ENCODE measurements at regions not wholly inside any gene's neighbourhood (a gene's known extent, or its start where the extent isn't known, plus 50 kb on each side); places are given as distances from the start of the nearest gene placed in this dataset.

DNA sequence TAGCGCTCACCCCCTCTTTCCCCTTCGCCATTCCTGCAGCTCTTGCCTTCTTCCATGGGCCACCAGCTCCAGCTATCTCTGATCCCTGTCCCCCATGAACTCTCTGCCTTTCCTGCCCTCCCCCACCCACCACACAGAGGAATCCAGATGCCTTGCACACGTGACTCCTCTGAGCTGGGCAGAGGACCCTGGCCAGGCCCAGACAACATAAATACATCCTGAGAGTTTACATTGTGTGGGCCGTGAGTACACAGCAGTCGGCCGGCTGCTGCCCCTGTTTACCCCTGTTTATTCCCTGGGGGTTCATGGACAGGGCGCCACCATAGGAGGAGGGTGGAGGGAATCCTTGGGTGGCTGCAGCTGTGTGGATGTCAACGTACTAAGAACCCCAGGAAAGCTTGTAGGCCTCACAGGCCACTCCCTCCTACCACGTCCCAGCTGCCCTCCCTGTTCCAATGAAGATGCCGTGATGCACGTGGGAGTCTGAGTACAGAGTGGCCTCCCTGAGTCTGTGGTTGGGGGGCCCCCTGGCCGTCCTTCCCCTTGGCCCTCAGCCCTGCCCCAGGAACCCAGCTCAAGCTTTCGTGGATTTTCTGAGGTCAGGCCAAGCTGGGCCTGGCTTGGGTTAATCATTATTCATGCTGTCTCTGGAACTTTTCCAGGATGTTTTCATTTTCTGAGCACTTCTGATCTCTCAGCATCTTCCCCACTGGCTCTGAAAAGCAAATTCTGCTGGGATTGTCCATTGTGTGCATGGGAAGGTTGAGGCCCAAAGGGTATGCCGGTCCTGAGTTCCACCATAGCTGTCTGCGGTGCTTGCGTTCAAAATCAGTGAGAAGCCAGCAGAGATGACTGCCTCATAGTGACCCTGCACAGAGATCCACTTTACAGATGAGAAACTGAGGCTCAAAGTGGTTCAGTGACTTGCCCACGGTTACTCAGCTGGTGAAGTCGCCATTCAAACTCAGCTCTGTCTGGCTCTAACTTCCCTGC, 136.3 kb downstream of the MRPL14 start:
- H3K36me3 ChIP-seq (ENCODE audit: control insufficient read depth in 3 of 3, insufficient read depth in 3 of 3, low read length in 3 of 3), result no peaks in the 10 kb centered on the region
- H3K9me3 ChIP-seq (ENCODE audit: control insufficient read depth in 3 of 3, low read length in 3 of 3), result no peaks in the 10 kb centered on the region
- H3K9ac ChIP-seq (ENCODE audit: low read depth in 1 of 3, low read length in 3 of 3), result peak overlapping the region; percentile 64 to 96 (median 86)
- peak overlapping the region in 1 of 3 donors; percentile 63 for H3K4me3 ChIP-seq (ENCODE audit: low read length in 3 of 3)
- peaks cover 0 to 3% (median 0%) of the 10 kb centered on the region in 3 donors for H3K27me3 ChIP-seq (ENCODE audit: control insufficient read depth in 3 of 3, insufficient read depth in 3 of 3, low read length in 3 of 3)
- H3K4me1 ChIP-seq (ENCODE audit: control insufficient read depth in 3 of 3, insufficient read depth in 3 of 3, low read length in 3 of 3), result peaks cover 57 to 89% (median 75%) of the 10 kb centered on the region in 3 donors
- H3K27ac ChIP-seq (ENCODE audit: low read depth, low read length), result peak overlapping the region; percentile 98

GRCh38 chr6:43990275-43990626, 137.0 kb downstream of the MRPL14 start:
- H3K4me1 ChIP-seq (ENCODE audit: control insufficient read depth in 3 of 3, insufficient read depth in 3 of 3, low read length in 3 of 3), result peaks cover 57 to 89% (median 75%) of the 10 kb centered on the region in 3 donors
- H3K36me3 ChIP-seq (ENCODE audit: control insufficient read depth in 3 of 3, insufficient read depth in 3 of 3, low read length in 3 of 3), result no peaks in the 10 kb centered on the region
- H3K9me3 ChIP-seq (ENCODE audit: control insufficient read depth in 3 of 3, low read length in 3 of 3), result no peaks in the 10 kb centered on the region
- H3K27ac ChIP-seq (ENCODE audit: low read depth, low read length), result peak overlapping the region; percentile 98
- peak overlapping the region in 1 of 3 donors; percentile 63 for H3K4me3 ChIP-seq (ENCODE audit: low read length in 3 of 3)
- peaks cover 0 to 3% (median 0%) of the 10 kb centered on the region in 3 donors for H3K27me3 ChIP-seq (ENCODE audit: control insufficient read depth in 3 of 3, insufficient read depth in 3 of 3, low read length in 3 of 3)
- peak overlapping the region; percentile 70 to 96 (median 86) for H3K9ac ChIP-seq (ENCODE audit: low read depth in 1 of 3, low read length in 3 of 3)

DNA sequence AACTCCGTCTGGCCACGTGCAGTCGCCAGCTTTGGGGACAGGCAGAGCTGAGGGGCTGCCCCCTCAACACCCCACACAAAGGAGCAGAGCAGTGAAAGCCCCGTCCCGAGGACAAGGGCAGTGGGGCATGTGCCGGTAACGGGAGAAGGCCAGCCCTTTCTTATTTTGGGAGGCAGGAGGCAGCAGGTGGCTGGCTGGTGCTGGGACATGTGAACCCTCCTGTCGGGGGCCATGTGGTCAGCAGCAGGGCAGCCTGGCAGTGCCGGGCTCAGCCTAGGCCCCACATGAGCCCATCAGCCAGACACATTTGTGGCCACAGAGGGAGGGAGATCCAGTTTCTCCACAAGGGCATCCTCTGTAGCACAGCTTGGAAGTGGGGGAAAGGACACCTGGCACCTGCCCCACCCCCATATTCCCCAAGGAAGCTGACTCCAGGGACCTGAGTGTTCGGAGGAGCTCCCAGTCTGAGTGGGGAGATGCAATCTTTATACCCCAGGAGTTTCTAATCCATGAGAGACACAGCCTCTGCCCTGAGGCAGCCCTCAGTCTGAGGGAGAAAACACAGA, 137.6 kb downstream of the MRPL14 start:
- H3K4me1 ChIP-seq (ENCODE audit: control insufficient read depth in 3 of 3, insufficient read depth in 3 of 3, low read length in 3 of 3), result peaks cover 57 to 83% (median 74%) of the 10 kb centered on the region in 3 donors
- H3K27ac ChIP-seq (ENCODE audit: low read depth, low read length), result peak overlapping the region; percentile 98
- peak overlapping the region in 1 of 3 donors; percentile 56 for H3K4me3 ChIP-seq (ENCODE audit: low read length in 3 of 3)
- peaks cover 0 to 3% (median 0%) of the 10 kb centered on the region in 3 donors for H3K27me3 ChIP-seq (ENCODE audit: control insufficient read depth in 3 of 3, insufficient read depth in 3 of 3, low read length in 3 of 3)
- H3K9me3 ChIP-seq (ENCODE audit: control insufficient read depth in 3 of 3, low read length in 3 of 3), result no peaks in the 10 kb centered on the region
- H3K36me3 ChIP-seq (ENCODE audit: control insufficient read depth in 3 of 3, insufficient read depth in 3 of 3, low read length in 3 of 3), result no peaks in the 10 kb centered on the region
- peak overlapping the region; percentile 70 to 96 (median 88) for H3K9ac ChIP-seq (ENCODE audit: low read depth in 1 of 3, low read length in 3 of 3)

DNA sequence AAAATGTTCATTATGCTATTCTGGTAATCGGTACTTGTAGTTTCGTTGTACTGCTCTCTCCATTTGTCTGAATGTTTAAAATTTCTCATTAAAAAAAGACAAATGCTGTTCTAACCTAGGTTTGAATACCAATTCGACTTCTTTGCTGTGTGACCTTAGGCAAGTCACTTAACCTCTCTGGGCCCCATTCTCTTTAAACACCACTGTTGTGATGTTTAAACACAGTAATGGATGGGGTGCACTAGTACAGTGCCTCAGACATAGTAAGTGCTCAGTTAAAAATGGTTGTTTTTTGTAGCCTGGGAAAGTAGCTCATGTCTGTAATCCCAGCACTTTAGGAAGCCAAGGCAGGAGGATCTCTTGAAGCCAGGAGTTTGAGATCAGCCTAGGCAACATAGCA, 138.5 kb downstream of the MRPL14 start:
- H3K4me1 ChIP-seq (ENCODE audit: control insufficient read depth in 3 of 3, insufficient read depth in 3 of 3, low read length in 3 of 3), result peaks cover 49 to 74% (median 66%) of the 10 kb centered on the region in 3 donors
- H3K4me3 ChIP-seq (ENCODE audit: low read length in 3 of 3), result no peak overlapping the region
- no peaks in the 10 kb centered on the region for H3K36me3 ChIP-seq (ENCODE audit: control insufficient read depth in 3 of 3, insufficient read depth in 3 of 3, low read length in 3 of 3)
- H3K27me3 ChIP-seq (ENCODE audit: control insufficient read depth in 3 of 3, insufficient read depth in 3 of 3, low read length in 3 of 3), result peaks cover 0 to 3% (median 0%) of the 10 kb centered on the region in 3 donors
- peak overlapping the region; percentile 70 to 96 (median 88) for H3K9ac ChIP-seq (ENCODE audit: low read depth in 1 of 3, low read length in 3 of 3)
- H3K9me3 ChIP-seq (ENCODE audit: control insufficient read depth in 3 of 3, low read length in 3 of 3), result no peaks in the 10 kb centered on the region
- H3K27ac ChIP-seq (ENCODE audit: low read depth, low read length), result peak overlapping the region; percentile 98

DNA sequence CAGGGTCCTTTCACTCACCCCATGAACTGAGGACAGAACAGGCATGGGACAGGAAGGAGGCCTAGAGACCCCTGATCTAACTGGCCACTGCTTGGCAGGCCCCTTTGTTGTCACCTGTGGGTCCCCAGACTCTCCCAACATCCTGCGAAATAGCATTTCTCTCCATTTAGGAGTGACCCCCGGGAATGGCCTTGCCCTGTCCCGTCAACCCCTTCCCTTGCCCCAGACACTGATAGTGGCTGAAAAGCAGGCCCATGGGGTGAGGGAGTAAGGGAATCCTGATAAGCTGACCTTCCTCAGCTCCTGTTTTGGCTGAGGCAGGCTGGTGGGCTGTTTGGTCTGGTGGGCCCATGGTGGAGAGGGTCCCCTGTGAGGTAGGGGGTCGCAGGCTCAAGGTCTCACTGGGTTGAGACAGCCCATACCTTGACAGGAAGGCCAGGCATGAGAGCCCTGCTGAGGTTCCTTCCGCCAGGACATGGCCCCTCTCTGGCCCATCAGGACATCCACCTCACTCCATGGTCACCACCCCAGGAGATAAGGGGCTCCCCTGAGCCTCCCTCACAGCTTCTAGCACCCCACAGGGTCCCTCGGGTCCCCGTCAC, 139.3 kb downstream of the MRPL14 start:
- H3K36me3 ChIP-seq (ENCODE audit: control insufficient read depth in 3 of 3, insufficient read depth in 3 of 3, low read length in 3 of 3), result no peaks in the 10 kb centered on the region
- peaks cover 0 to 3% (median 0%) of the 10 kb centered on the region in 3 donors for H3K27me3 ChIP-seq (ENCODE audit: control insufficient read depth in 3 of 3, insufficient read depth in 3 of 3, low read length in 3 of 3)
- H3K4me1 ChIP-seq (ENCODE audit: control insufficient read depth in 3 of 3, insufficient read depth in 3 of 3, low read length in 3 of 3), result peaks cover 41 to 65% (median 57%) of the 10 kb centered on the region in 3 donors
- H3K9me3 ChIP-seq (ENCODE audit: control insufficient read depth in 3 of 3, low read length in 3 of 3), result no peaks in the 10 kb centered on the region
- H3K9ac ChIP-seq (ENCODE audit: low read depth in 1 of 3, low read length in 3 of 3), result peak overlapping the region in 1 of 3 donors; percentile 62
- no peak overlapping the region for H3K27ac ChIP-seq (ENCODE audit: low read depth, low read length)
- H3K4me3 ChIP-seq (ENCODE audit: low read length in 3 of 3), result peak overlapping the region in 1 of 3 donors; percentile 2

- H3K27ac ChIP-seq (ENCODE audit: low read depth, low read length), result no peak overlapping the region
Measured at GRCh38 chr6:43986177-43986825, 141.0 kb downstream of the MRPL14 start.

GRCh38 chr6:43985329-43985728, 141.9 kb downstream of the MRPL14 start:
- no peaks in the 10 kb centered on the region for H3K9me3 ChIP-seq (ENCODE audit: control insufficient read depth in 3 of 3, low read length in 3 of 3)
- no peak overlapping the region for H3K27ac ChIP-seq (ENCODE audit: low read depth, low read length)
- no peak overlapping the region for H3K4me3 ChIP-seq (ENCODE audit: low read length in 3 of 3)
- H3K27me3 ChIP-seq (ENCODE audit: control insufficient read depth in 3 of 3, insufficient read depth in 3 of 3, low read length in 3 of 3), result peaks cover 0 to 3% (median 0%) of the 10 kb centered on the region in 3 donors
- no peaks in the 10 kb centered on the region for H3K36me3 ChIP-seq (ENCODE audit: control insufficient read depth in 3 of 3, insufficient read depth in 3 of 3, low read length in 3 of 3)
- no peak overlapping the region for H3K9ac ChIP-seq (ENCODE audit: low read depth in 1 of 3, low read length in 3 of 3)
- peaks cover 18 to 44% (median 40%) of the 10 kb centered on the region in 3 donors for H3K4me1 ChIP-seq (ENCODE audit: control insufficient read depth in 3 of 3, insufficient read depth in 3 of 3, low read length in 3 of 3)

More at GRCh38 chr6:43986177-43986825, 141.0 kb downstream of the MRPL14 start:
- Histone ChIP-seq H3K36me3 (ENCODE audit: control insufficient read depth in 3 of 3, insufficient read depth in 3 of 3, low read length in 3 of 3) (no peaks in the 10 kb centered on the region), H3K4me1 (ENCODE audit: control insufficient read depth in 3 of 3, insufficient read depth in 3 of 3, low read length in 3 of 3) (peaks cover 28 to 50% (median 50%) of the 10 kb centered on the region in 3 donors), H3K9me3 (ENCODE audit: control insufficient read depth in 3 of 3, low read length in 3 of 3) (no peaks in the 10 kb centered on the region), H3K9ac (ENCODE audit: low read depth in 1 of 3, low read length in 3 of 3) (peak overlapping the region in 2 of 3 donors; percentile 1 to 71), H3K27me3 (ENCODE audit: control insufficient read depth in 3 of 3, insufficient read depth in 3 of 3, low read length in 3 of 3) (peaks cover 0 to 3% (median 0%) of the 10 kb centered on the region in 3 donors), H3K4me3 (ENCODE audit: low read length in 3 of 3) (no peak overlapping the region)

DNA sequence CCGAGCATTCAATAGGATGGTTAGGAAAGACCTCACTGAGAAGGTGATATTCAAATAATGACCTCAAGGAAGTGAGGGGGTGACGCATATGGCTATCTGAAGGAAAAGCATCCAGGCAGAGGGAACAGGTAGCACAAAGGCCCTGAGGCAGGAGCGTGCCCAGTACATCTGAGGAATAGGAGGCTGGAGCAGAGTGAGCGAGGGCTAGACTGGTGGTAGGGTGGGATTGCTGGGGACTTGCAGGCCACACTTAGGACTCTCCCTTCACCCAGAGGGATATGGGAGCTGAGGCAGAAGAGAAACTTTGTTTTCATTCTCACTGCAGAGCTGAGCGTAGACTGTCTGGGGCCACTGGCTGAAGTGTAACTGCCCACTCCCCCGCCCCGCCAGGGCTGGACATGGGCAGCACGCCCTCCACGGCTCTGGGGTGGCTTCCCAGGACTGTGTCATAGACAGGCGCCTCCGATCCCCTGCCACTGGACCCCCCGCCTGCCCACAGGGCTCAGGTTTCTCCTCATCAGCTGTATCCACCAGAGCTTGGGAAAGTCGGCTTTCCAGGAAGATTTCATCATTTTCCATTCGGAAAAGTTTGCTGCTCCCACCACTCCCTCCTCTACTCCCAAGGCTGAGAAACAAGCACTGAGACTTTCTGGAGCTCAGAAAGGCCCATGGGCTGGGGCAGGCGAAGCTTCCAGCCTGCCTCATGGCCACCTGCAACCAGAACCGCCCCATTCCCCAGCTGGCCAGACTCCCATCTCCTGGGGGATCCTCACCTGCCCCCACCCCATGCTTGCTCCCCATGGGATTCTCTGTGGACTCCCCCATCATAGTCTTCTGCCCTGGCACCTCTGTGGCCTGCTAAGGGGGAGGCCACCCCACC, 142.6 kb downstream of the MRPL14 start:
- Histone ChIP-seq H3K9me3 (ENCODE audit: control insufficient read depth in 3 of 3, low read length in 3 of 3) (no peaks in the 10 kb centered on the region), H3K4me1 (ENCODE audit: control insufficient read depth in 3 of 3, insufficient read depth in 3 of 3, low read length in 3 of 3) (peaks cover 16 to 42% (median 38%) of the 10 kb centered on the region in 3 donors), H3K27ac (ENCODE audit: low read depth, low read length) (no peak overlapping the region), H3K9ac (ENCODE audit: low read depth in 1 of 3, low read length in 3 of 3) (no peak overlapping the region), H3K4me3 (ENCODE audit: low read length in 3 of 3) (no peak overlapping the region), H3K36me3 (ENCODE audit: control insufficient read depth in 3 of 3, insufficient read depth in 3 of 3, low read length in 3 of 3) (no peaks in the 10 kb centered on the region), H3K27me3 (ENCODE audit: control insufficient read depth in 3 of 3, insufficient read depth in 3 of 3, low read length in 3 of 3) (peaks cover 0 to 3% (median 0%) of the 10 kb centered on the region in 3 donors)

DNA sequence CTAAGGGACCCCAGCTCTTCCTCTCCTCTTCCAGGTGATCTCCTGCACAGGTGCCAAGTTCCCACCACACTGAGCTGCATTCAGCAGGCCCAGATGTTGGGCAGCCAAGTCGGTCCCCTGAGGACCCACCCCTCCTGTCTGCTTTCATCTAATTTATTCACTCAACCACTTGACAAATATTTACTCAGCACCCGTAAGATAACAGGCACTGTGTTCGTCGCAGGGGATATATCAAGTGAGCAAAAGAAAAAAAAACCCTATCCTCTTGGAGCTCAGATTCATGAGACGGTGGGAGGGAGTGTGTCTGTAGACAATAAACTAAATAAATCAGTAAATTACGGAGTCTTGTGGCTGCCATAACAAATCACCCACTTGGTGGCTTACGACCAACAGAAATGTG, 143.6 kb downstream of the MRPL14 start:
- Histone ChIP-seq H3K27ac (ENCODE audit: low read depth, low read length) (no peak overlapping the region), H3K36me3 (ENCODE audit: control insufficient read depth in 3 of 3, insufficient read depth in 3 of 3, low read length in 3 of 3) (no peaks in the 10 kb centered on the region), H3K4me1 (ENCODE audit: control insufficient read depth in 3 of 3, insufficient read depth in 3 of 3, low read length in 3 of 3) (peaks cover 19 to 43% (median 37%) of the 10 kb centered on the region in 3 donors), H3K27me3 (ENCODE audit: control insufficient read depth in 3 of 3, insufficient read depth in 3 of 3, low read length in 3 of 3) (peaks cover 0 to 3% (median 0%) of the 10 kb centered on the region in 3 donors), H3K9me3 (ENCODE audit: control insufficient read depth in 3 of 3, low read length in 3 of 3) (no peaks in the 10 kb centered on the region), H3K9ac (ENCODE audit: low read depth in 1 of 3, low read length in 3 of 3) (no peak overlapping the region), H3K4me3 (ENCODE audit: low read length in 3 of 3) (no peak overlapping the region)
